ENCODE measurements at regions not wholly inside any gene's neighbourhood (a gene's known extent, or its start where the extent isn't known, plus 50 kb on each side); places are given as distances from the start of the nearest gene placed in this dataset.

GRCh38 chr9:8229226-8229625 lies 429.6 kb upstream of the DMAC1 start:
- no peak for TF ChIP-seq CTCF (IDR thresholded peaks at IDR 0.05; ENCODE audit: extremely low read depth in 1 of 2, insufficient read depth in 1 of 2, low read depth in 1 of 2, low read length in 2 of 2)
- TF ChIP-seq EZH2 (IDR thresholded peaks at IDR 0.05; ENCODE audit: borderline replicate concordance, low read depth, low read length, severe bottlenecking): no peak
- TF ChIP-seq MAX (IDR thresholded peaks at IDR 0.05; ENCODE audit: insufficient read depth, insufficient read length): no peak
- no peak for TF ChIP-seq GATA2 (IDR thresholded peaks at IDR 0.05; ENCODE audit: insufficient read depth, insufficient read length, low read depth, low read length)
- no peak for TF ChIP-seq POLR2AphosphoS5 (IDR thresholded peaks at IDR 0.05; ENCODE audit: insufficient read depth, low read depth, low read length)

All from endothelial cell of umbilical vein (primary cell).